HG02884 (cell line): ENCODE measurements at regions not wholly inside any gene's neighbourhood (a gene's known extent, or its start where the extent isn't known, plus 50 kb on each side); places are given as distances from the start of the nearest gene placed in this dataset.

ENCODE experiments used
- ATAC-seq: cut with Tn5 transposase; IDR thresholded peaks from one replicate; pipeline ENCODE4 v1.9.1; 2021; ENCODE audit warnings: mild to moderate bottlenecking, moderate library complexity; ENCODE audit not compliant: unreplicated experiment

DNA sequence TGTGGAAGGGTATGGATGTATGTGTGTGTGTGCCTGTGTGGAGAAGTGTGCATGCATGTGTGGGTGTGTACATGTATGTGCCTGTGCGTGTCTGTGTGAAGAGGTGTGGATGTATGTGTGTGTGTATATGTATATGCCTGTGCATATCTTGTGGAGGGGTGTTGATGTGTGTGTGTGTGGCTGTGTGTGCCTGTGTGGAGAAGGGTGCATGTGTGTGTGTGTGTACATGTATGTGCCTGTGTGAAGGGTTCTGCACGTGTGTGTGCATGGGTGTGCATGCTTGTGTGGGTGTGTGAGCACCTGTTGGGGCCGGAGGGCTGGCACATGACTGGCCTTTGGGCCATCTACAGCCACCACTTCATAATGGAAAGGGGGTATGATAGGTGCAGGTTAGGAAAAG lies 291.4 kb downstream of the IRX2 start:
- ATAC-seq = no peak

DNA sequence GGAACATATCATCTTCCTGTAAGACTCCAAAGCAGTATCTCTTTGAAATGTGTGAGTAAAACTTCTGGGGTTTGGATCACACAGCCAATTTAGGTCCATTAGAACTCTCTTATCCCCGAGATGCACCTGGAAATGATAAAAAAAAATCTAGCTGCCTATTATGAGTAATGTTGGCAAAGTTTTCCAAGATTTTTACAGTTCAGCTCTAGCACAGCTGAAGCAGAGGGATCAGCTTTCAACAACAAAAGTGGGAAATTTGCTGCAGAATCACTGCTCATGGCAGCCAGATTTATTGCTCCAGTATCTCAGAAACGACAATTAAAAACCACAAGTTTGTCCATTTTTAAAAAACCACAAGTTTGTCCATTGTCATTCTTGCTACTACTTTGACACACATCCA lies 292.2 kb downstream of the IRX2 start:
- ATAC-seq = no peak

DNA sequence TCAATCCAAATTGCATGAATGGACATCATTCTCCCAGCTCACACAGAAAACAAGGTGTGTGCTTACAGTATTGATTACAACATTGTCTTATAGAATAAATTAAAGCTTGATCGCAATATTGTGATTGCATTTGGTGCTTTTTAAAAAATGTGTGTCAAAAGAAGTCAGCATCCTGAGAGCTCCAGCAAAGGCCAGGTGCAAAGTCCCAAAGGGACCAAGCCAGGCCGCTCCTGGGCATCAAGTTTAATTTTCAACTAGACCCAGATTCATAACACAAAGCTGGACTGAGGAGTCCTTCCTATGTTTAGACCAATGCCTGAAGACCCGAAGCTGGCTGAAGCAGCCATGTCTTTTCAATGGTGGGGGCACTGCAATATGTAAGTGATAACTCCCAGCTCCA lies 295.6 kb downstream of the IRX2 start:
- no peak for ATAC-seq

DNA sequence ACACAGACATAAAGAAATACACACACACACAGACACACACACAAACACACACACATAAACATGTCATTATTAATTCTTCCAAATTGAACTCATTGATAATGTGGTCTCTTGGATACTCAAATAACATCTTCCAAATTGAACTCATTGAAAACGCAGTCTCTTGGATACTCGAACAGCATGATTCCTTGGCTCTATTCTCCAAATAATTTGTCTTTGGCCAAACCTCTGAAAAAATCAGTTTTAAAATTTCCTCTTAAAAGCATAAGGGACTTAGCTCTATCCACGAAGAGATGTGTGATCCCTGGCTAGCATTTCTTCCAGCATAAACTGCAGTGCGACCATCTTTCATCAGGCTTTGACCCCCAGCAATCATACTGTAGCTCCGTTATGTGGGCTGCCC lies 296.6 kb downstream of the IRX2 start:
- ATAC-seq = no peak

DNA sequence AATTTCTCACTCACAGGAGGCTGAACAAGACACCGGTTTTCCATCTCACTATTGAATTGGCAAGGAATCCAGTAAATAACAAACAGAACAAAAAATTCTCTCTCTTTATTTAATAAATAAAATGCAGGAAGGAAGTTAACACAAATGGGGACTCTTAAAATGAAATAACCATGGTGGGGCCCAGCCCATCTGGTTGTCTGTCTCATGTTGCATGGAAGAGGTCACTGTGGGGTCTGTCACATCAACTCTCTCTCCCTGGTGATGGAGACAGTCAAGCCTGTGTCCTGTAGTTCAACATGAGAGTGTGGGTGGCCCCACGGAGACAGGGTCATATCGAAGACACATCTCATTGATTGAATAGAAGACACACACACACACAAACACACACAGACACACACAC lies 297.7 kb downstream of the IRX2 start:
- no peak for ATAC-seq

DNA sequence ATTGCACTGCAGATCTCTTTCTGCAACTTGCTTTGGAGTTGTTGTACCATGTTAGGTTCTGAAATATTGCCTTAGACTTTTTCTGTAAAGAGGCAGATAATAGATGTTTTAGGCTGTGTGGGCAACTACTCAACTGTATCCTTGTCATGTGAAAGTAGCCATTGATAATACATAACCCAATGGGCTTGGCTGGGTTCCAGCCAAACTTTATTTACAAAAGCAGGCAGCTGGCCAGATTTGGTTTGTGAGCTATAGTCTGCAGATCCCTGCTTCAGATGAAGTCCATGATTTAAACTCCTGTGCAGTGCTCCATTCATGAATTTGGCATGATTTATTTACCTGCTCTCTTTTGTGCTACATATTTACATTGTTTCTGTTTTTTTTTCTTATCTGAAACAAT lies 300.4 kb downstream of the IRX2 start:
- ATAC-seq = no peak

DNA sequence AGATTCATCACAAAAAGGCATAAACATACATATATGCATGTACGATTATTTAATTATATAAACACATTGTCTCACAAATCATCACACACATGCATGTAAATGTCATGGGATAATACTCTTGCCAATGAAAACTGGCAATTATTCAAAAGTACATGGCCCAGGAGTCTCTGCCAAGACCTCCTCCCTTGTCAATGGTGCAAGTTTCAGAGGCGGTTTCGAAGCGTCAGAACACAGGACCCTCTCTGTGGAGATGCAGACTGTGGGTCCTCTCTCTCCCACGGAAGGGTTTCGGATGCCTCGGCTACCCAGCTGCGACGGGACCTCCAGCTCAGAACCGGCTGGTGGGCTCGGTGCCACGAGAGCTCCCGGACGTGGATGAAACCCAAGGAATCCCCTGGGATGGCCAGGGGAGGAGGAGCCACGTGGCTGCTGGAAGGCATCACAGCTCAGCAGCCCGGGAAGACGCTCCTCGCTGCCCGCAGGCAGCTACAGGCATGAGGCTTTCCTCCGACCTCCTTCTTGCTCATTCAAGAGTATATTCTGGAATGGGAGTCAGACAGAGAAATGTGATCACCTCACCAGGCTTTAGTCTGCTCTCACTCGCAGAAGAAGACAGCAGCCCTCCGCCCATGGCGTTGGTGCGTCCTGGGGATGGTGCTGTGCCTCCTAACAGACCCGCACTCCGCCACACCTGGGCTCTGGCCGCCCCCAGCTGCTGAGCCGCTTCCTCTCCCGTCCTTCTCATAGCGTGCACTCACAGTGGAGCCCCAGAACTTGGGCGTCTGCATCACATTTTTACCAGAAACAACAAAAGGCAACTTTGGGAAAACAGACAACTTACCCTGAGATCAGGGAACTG lies 308.8 kb downstream of the IRX2 start:
- no peak for ATAC-seq

DNA sequence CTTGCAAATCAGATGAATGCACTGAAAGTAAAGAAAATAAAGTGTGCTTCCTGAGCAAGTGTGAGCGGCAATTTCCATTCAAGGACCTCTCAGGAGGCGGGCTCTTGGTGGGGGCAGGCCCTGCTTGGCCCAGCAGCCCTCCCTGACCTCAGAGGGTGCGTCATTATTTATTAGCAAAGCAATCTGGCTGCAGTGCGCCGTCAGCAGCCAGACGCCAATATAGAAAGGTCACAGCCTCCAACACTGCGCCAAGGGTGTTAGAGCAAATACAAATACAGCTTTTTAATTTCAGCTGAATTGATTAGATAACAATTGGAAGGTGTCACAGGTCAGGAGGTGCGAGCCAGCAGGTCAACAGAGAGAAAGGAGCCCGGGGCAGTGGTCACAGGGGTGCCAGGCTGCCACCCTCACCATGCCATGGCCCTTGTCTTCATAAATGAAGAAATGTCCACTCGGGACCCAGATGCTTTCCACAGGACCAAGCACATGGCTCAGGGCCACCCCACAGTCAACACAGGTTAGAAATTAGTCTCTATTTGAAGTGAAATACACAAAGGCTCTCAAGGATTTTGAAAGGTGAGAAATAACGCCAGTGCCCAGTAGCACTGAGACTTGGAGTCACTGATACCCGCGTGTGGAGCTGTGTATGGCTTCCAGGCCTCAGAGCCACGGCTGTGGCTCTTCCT lies 309.8 kb downstream of the IRX2 start:
- no peak for ATAC-seq

DNA sequence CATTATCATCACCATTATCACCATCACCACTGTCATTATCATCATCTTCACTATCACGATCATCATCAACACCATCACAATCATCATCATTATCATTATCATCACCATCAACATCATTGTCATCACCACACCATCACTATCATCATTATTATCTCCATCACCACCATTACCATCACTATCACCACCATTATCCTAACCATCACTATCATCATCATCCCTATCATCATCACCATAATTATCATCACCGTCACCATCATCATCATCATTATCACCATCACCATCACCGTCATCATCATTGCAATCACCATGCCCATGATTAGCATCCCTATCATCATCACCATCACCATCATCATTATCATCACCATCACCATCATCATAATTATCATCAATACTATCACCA lies 311.9 kb downstream of the IRX2 start:
- no peak for ATAC-seq

DNA sequence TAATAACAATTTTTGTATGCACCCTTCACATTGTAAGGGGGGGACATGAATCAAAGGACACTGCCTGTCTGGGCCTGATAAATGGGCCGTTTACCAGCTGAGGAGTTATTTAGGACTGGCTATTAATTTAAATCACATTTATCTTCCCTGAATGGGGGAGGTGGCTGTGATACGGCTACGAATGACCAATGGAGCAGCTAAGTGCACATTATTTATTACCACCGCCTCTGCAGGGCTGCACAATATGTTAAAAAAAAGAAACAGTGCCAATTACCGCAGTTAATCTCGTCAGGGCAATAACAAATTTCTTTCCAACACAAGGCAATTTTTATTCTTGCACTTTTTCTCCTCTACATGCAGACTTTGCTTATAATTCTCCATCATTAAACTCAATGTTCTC lies 318.4 kb downstream of the IRX2 start:
- no peak for ATAC-seq

DNA sequence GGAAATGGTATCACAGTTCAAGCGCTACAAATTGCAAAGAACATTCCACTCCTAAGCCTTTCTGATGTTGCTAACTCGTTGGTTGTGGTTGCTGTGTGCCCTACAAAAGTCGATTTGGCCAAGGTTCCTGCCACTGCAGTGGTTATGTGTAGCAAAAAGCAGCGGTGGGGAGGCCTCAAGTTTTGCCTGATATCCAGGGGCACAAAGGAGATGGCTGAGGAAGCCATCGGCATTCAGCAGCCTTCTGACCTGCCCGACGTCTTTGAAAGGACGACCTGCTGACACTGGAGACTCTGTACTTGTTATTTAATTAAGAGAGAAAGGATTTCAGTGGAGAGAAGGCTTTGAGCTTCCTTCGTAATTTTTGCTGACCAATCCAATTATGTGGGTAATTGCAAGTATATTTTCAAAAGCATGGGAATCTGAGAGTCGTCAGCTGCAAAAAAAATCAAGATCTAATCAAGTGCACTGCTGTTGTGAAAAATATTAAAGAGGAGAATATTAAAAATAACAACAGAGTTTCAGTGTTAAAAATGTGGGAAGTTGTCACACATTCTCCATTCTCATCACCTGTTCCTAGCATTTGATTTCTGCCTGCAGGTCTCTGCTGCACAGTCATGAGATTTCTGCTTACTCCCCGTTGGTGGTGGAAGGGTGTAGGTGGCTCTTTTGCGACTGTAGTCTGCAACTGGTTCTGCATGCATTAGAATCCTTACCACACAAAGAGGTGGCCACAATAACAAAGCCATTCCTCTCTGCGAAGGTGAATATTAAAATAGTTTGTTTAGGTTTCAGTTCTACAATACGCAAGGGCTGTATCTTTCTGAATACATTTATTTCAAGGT lies 319.2 kb downstream of the IRX2 start:
- no peak for ATAC-seq

DNA sequence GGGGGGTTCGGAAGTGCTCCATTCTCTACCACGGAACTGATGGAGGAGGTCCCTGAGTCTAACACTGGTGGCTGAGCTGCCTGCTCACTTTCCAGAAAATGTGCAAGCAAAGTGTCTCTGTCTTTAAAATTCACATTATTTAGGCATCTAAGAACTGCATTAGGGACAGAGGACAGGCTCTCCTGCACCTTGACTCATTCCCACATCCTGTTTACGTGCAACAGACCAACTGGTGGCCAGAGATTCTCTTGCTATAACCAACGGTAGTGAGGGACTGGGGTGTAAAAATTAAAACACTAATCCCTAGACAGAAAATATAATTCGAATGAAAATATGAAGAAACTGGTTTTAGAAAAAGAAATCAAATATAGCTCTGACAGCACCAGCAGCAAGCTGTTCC lies 320.9 kb downstream of the IRX2 start:
- ATAC-seq = no peak

DNA sequence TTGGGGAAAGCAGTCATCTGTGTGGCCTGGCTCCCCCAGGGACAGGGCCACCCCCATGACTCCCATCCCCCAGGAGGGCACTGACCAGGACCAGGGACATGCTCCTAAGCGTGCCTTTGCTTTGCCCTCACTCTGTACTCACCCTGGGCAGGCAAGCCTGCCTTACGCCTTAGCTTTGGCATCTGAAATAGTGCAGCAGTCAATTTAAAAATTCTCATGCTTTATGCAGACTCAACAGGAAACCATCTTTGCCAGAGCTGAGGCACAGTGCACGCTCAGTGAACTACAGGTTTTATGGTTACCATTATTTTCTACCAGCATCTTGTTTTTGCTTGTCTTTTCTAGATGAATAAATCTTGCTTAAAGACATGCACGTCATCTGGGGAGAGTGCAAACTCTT lies 323.5 kb downstream of the IRX2 start:
- no peak for ATAC-seq

DNA sequence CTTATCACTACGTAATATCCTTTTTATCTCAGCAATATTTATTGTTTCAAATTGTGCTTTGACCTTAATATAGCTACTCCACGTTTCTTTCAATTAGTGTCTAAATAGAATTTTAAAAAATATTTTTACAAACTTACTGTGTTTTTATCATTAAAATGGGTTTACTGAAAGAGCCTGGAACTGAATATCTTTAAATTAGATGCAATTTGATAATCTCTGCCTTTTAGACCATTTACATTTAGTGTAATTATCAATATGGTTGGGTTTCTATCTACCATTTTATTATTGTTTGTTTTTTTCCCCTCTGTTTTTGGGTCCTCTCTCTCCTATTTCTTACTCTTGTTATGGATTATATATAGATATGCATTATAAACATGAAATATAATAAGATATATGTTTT lies 327.8 kb downstream of the IRX2 start:
- ATAC-seq = no peak

DNA sequence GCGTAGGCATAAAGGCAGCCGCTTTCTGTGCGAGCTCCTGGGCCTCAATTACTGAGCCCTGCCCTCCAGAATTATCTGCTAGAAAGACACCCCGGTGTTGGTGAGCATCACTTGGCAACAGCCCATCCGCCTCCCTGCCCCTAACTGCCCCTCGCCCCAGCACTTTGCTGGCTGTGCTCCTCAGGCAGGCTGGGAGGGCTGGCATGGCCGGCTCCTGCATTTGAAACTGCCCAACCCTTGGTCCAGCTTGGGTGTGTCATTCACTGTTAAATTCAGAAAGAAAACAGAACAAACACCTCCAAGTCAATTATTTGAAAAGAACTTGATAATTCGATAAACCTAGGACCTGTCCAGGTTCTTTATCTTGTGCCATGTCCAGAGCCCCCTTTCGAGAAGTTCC lies 334.2 kb downstream of the IRX2 start:
- ATAC-seq = no peak

DNA sequence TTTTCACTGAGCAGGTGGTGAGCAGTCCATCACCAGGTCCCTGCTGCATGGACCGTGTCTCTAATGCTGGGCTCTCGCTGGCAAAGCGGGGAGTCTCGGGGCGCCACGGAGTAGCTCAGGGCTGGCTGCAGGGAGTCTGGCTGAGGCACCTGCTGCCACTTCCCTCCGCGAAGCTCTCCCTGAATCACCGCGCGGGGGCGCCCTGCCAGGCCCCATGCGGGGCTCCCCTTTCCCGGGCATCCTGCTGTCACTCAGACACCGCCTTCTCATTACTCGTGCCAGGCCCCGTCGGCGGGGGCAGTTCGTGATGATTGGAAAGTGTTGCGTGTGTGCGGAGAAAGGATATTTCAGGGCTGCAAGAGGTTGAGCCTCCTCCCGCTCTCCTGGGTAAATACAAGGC lies 335.8 kb downstream of the IRX2 start:
- no peak for ATAC-seq

DNA sequence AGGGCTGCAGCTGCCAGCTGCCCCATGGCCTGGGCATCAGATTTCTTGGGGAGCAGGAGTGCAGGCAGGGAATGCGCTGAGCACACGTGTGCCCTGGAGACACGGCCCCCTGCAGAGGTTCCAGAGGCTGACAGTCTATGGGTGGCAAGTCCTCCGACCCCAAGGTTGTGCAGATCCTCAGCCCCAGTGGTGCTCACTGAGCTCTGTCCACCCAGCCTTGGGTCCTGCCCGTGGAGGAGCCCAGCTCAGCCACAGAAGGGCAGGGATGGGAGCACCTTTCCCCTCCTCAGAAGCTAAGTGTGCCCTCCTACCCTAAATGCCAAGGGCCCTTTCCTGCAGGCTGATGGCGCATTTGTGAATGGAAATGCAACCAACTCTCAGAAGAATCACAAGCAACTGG lies 341.0 kb downstream of the IRX2 start:
- no peak for ATAC-seq

DNA sequence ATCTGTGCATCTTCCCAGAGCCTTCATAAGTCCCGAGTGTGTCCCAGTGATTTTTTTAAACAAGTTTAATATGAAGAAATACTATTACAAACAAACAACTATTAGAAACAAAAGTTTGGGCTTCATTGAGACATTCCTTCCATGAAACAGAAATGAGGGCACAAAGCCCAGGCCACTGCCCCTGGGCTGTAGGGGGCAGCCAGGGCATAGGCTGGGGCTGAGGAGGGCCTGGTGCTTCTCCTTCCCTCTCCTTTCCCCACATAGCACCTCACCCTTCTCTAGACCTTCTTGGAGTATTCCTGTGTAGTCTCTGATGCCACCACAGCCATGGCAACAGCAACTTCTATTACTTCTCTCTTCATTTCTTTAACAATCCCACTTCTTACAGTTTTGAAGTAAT lies 348.2 kb downstream of the IRX2 start:
- ATAC-seq = no peak

DNA sequence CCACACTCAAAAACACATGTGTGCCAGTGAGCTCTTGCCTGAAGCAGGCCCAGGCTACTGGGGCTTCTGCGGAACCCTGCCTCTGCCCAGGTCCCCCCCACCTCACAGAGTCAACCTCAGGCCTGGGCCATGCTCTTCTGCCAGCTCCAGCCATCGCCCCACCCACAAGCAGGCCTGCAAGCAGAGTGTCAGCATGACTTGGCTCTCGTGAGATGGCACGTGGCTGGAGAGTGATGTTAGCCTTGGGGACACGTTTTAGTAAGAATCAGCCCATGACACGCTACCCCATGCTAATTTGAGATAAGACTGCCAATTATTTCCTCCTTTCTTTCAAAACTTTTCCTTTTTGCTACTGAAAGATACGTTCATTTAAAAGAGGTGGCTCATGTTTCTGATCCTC lies 351.7 kb downstream of the IRX2 start:
- ATAC-seq = no peak

DNA sequence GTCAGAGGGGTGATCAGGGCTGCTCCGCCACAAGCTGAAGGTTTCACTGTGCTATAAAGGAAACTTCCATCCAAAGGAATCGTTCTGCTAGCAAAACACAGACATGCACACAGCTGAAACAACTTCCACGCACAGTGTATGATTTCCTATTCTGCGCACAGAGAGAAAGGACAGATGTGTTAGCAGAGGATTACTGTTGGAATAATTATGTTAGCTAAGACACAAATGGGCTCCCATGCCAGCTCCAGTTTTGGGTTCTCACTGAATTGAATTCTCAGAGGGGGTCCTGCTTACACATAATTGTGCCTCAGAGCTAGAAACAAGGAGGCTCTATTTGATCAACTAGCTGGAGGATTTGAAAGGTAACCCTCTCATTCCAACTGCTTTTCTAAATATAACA lies 352.4 kb downstream of the IRX2 start:
- ATAC-seq = no peak

DNA sequence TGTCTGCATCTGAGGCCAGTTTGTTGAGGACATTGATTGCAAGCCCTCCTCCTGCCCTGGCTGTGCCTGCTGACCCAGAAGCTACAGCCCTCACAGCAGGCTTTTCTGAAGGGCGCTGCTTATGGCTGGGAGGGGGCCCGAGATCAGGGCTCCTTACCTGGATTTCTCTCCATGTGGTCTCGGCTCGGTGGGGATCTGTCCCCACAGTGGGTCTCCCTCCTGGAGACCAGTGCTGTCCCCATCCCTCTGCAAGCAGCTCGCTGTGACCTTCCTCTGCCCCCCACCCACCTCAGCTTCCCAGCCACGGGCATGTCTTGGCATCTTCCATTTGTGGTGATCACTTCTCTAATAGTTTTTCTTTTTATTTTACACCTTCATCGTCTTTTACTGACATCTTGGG lies 357.9 kb downstream of the IRX2 start:
- no peak for ATAC-seq

DNA sequence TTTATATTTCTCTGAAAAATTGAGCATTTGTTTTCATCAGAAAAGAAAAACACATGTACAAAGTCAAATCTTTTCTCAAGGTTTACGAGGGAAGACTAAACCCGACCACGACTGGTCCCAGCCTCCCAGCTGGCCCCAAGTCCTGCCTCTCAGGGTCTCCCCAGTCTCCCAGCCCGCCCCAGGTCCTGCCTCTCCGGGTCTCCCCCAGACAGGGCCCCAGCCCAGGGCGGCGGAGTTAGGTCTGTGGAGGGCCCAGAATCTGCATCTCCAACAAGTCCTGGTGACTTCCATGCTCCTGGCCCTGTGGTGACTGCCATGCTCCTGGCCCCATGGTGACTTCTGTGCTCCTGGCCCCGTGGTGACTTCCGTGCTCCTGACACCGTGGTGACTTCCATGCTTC lies 359.9 kb downstream of the IRX2 start:
- no peak for ATAC-seq
